Activated CD8-positive, alpha-beta memory T cell treated with anti-CD3 and anti-CD28 coated beads, Interleukin-2, amount 10 ng/mL, durations not matched to agents 7 days and 5 days (primary cell): ENCODE measurements at regions not wholly inside any gene's neighbourhood (a gene's known extent, or its start where the extent isn't known, plus 50 kb on each side); places are given as distances from the start of the nearest gene placed in this dataset.

Experiments used
- ATAC-seq: fragments of 150-1000 bp; cut with Tn5 transposase; one replicate; pipeline ENCODE4 v1.10.0; 2021; ENCODE audit warnings: moderate library complexity
- CTCF ChIA-PET: fragments of 350-600 bp; sonication (Branson Sonifier 250); formaldehyde crosslinking; loops from one replicate; lab custom pipeline; 2021; ENCODE audit warnings: antibody characterized with exemption; lab: Charles Lee
- DNase-seq: peaks from one replicate; pipeline ENCODE4 v3.0.0-alpha.2; 2020
- H3K27ac Mint-ChIP-seq: one replicate; pipeline ENCODE4 v1.8.0; 2021; ENCODE audit warnings: mild to moderate bottlenecking, mixed read lengths
- H3K27me3 Mint-ChIP-seq: one replicate; pipeline ENCODE4 v1.8.0; 2021; ENCODE audit warnings: mixed read lengths
- H3K36me3 Mint-ChIP-seq: one replicate; pipeline ENCODE4 v1.8.0; 2021; ENCODE audit warnings: mild to moderate bottlenecking, mixed read lengths
- H3K4me1 Mint-ChIP-seq: one replicate; pipeline ENCODE4 v1.8.0; 2021; ENCODE audit warnings: mixed read lengths
- H3K4me3 Mint-ChIP-seq: one replicate; pipeline ENCODE4 v1.8.0; 2021; ENCODE audit warnings: mild to moderate bottlenecking, moderate library complexity, mixed read lengths
- H3K9me3 Mint-ChIP-seq: one replicate; pipeline ENCODE4 v1.8.0; 2022; ENCODE audit warnings: low read depth, mixed read lengths

- CTCF ChIA-PET, result no interaction called here
- no peaks in the 10 kb centered on the region for H3K36me3 Mint-ChIP-seq
- DNase-seq (no peak), ATAC-seq (no peak)
- H3K4me1 Mint-ChIP-seq, result no peaks in the 10 kb centered on the region
- no peak overlapping the region for H3K27ac Mint-ChIP-seq
- no peaks in the 10 kb centered on the region for H3K27me3 Mint-ChIP-seq
- no peak overlapping the region for H3K4me3 Mint-ChIP-seq
- H3K9me3 Mint-ChIP-seq, result peaks cover 8% of the 10 kb centered on the region
Measured at GRCh38 chr6:84501315-84501714, 263.1 kb downstream of the TBX18 start.

DNA sequence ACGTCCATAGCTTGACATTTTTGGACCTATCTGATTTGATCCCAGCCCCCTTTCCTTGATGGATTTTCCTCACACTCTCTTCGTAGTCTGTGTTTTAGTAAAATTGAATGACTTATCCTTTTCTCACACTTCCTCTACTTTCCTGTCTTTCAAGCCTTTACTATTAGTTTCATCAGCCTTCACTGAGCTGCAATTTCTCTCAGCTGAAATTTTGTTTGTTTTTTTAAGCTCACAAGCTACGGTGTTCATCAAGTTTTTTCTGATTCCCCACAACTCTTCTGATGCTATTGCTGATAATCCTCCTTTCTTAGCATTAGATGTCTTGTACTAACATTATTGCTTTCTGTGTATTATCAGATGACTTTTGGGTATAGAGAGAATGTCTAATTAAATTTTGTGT lies 263.7 kb downstream of the TBX18 start:
- DNase-seq (no peak), ATAC-seq (no peak)
- Mint-ChIP-seq H3K4me1 (no peaks in the 10 kb centered on the region), H3K27ac (no peak overlapping the region), H3K4me3 (no peak overlapping the region), H3K9me3 (peaks cover 7% of the 10 kb centered on the region), H3K27me3 (no peaks in the 10 kb centered on the region), H3K36me3 (no peaks in the 10 kb centered on the region)
- CTCF ChIA-PET, result no interaction called here

GRCh38 chr6:84498905-84499304 lies 265.5 kb downstream of the TBX18 start:
- H3K4me1 Mint-ChIP-seq, result no peaks in the 10 kb centered on the region
- H3K36me3 Mint-ChIP-seq, result no peaks in the 10 kb centered on the region
- H3K27me3 Mint-ChIP-seq, result no peaks in the 10 kb centered on the region
- CTCF ChIA-PET, result no interaction called here
- H3K4me3 Mint-ChIP-seq, result no peak overlapping the region
- no peak overlapping the region for H3K27ac Mint-ChIP-seq
- peaks cover 7% of the 10 kb centered on the region for H3K9me3 Mint-ChIP-seq
- no peak for DNase-seq
- ATAC-seq, result no peak

DNA sequence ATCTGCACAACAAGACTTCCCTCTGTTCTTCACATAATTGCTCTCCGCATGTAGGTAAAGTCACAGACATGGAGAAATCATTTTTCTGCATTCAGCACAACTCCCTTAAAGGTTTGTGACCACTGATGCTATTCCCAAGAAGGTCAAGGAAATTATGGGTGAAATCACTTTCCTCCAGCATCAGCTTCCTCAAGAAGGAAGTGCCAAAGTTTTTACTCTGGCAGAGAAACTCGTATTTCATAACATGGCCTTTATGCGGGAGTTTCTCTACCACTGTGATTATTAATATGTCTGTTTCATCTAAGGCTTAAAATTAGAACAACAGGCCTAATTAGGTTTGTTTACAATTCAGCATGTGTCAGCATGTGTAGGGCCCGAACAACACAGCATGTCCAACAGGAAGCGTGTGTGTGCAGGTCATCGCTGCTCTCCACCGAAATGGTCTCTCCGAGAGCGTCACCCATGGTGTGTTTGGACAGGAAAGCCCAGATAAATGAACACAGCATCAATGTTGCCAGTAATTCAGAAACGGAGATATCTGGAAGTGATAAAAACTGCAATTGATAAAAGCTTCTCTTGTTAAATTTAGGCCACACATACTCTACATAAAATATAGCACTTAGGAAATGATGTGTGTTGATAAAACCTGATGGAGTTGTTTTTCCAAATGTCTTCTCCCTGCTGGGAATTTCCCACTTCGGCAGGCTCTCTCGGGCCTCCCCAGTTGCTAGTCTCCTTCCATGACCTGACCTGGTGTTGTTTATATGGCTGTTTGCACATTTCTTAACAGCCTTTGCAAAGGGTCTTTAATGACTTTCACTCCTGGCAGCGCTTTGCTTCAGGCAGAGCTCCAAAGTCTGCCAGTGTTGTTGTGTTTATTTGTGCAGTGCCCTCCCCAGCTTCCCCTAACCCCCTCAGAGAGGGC lies 265.1 kb upstream of the CEP162 start:
- CTCF ChIA-PET, result no interaction called here
- no peak overlapping the region for H3K4me3 Mint-ChIP-seq
- ATAC-seq (no peak), DNase-seq (no peak)
- no peaks in the 10 kb centered on the region for H3K4me1 Mint-ChIP-seq
- no peaks in the 10 kb centered on the region for H3K36me3 Mint-ChIP-seq
- H3K9me3 Mint-ChIP-seq, result no peaks in the 10 kb centered on the region
- H3K27ac Mint-ChIP-seq, result no peak overlapping the region
- no peaks in the 10 kb centered on the region for H3K27me3 Mint-ChIP-seq

- H3K9me3 Mint-ChIP-seq, result peaks cover 2% of the 10 kb centered on the region
- no peaks in the 10 kb centered on the region for H3K36me3 Mint-ChIP-seq
- CTCF ChIA-PET, result no interaction called here
- no peak overlapping the region for H3K4me3 Mint-ChIP-seq
- no peak overlapping the region for H3K27ac Mint-ChIP-seq
- DNase-seq, result no peak
- ATAC-seq, result no peak
- no peaks in the 10 kb centered on the region for H3K27me3 Mint-ChIP-seq
- H3K4me1 Mint-ChIP-seq, result no peaks in the 10 kb centered on the region
Measured at GRCh38 chr6:84489598-84489997, 262.2 kb upstream of the CEP162 start.

GRCh38 chr6:84486526-84486925 lies 259.1 kb upstream of the CEP162 start:
- CTCF ChIA-PET, result no interaction called here
- Mint-ChIP-seq H3K27me3 (no peaks in the 10 kb centered on the region), H3K9me3 (peaks cover 2% of the 10 kb centered on the region), H3K4me1 (no peaks in the 10 kb centered on the region), H3K4me3 (no peak overlapping the region), H3K36me3 (no peaks in the 10 kb centered on the region), H3K27ac (no peak overlapping the region)
- ATAC-seq, result no peak
- no peak for DNase-seq

- no peak for DNase-seq
- H3K27ac Mint-ChIP-seq, result no peak overlapping the region
- no peak overlapping the region for H3K4me3 Mint-ChIP-seq
- no peaks in the 10 kb centered on the region for H3K9me3 Mint-ChIP-seq
- ATAC-seq, result no peak
- no peaks in the 10 kb centered on the region for H3K36me3 Mint-ChIP-seq
- no peaks in the 10 kb centered on the region for H3K27me3 Mint-ChIP-seq
- CTCF ChIA-PET, result no interaction called here
- no peaks in the 10 kb centered on the region for H3K4me1 Mint-ChIP-seq
Measured at GRCh38 chr6:84469144-84469543, 241.7 kb upstream of the CEP162 start.

- Mint-ChIP-seq H3K9me3 (peaks cover 3% of the 10 kb centered on the region), H3K27ac (no peak overlapping the region), H3K4me1 (no peaks in the 10 kb centered on the region), H3K4me3 (no peak overlapping the region), H3K27me3 (no peaks in the 10 kb centered on the region), H3K36me3 (no peaks in the 10 kb centered on the region)
- no peak for ATAC-seq
- CTCF ChIA-PET, result no interaction called here
- DNase-seq, result no peak
Measured at GRCh38 chr6:84467296-84467695, 239.9 kb upstream of the CEP162 start.

DNA sequence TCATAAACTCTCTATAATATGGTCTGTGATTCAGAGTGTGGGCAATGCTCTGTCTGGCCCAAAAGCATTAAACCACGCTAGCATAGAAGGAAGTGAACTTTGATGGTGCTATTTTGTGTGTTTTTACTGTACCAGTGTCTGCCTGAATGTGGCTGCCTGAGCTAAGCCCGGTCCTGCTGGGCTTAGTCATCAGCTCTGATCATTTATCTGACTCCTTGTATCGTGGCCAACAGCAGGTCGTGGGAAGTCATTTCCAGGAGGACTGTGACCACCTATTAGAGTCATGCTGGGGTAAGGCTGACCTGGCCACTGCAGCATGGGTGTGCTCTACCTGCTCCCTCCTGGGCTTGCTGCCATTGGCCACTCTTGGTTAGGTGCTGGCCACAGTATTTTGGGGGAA lies 239.1 kb upstream of the CEP162 start:
- Mint-ChIP-seq H3K36me3 (no peaks in the 10 kb centered on the region), H3K4me3 (no peak overlapping the region), H3K27me3 (no peaks in the 10 kb centered on the region), H3K9me3 (peaks cover 3% of the 10 kb centered on the region), H3K4me1 (no peaks in the 10 kb centered on the region), H3K27ac (no peak overlapping the region)
- DNase-seq, result no peak
- ATAC-seq, result no peak
- CTCF ChIA-PET, result interaction anchor here (0.7 kb wide), 1 partner anchor 889 kb away, joined by 3 read pairs; no protein-coding TSS in a partner anchor

DNA sequence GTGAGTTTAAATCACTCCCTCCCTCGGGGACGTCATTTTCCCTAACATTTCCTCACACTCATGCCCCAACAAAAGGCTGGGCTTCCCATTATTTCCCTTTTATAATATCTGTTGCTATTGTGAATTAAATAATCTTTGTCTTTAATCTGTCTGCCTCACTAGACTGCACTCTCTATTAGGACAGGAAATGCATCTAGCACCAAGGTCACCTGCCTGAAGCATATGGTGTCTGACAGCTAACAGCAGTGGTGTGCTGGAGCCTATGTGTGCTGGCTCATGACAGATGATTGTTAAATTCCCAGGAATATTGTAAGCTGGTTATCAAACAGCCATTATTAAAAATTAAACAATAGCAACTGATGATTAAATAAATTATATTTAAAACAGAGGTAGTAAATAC lies 237.0 kb upstream of the CEP162 start:
- Mint-ChIP-seq H3K4me1 (no peaks in the 10 kb centered on the region), H3K4me3 (no peak overlapping the region), H3K36me3 (no peaks in the 10 kb centered on the region), H3K9me3 (peaks cover 3% of the 10 kb centered on the region), H3K27ac (no peak overlapping the region), H3K27me3 (no peaks in the 10 kb centered on the region)
- ATAC-seq (no peak), DNase-seq (no peak)
- CTCF ChIA-PET, result no interaction called here

GRCh38 chr6:84462698-84463097 lies 235.3 kb upstream of the CEP162 start:
- no peak for ATAC-seq

GRCh38 chr6:84461461-84461860 lies 234.0 kb upstream of the CEP162 start:
- no peak for ATAC-seq
- H3K36me3 Mint-ChIP-seq, result no peaks in the 10 kb centered on the region
- no peaks in the 10 kb centered on the region for H3K27me3 Mint-ChIP-seq
- no peaks in the 10 kb centered on the region for H3K4me1 Mint-ChIP-seq
- DNase-seq, result no peak
- CTCF ChIA-PET, result no interaction called here
- no peak overlapping the region for H3K4me3 Mint-ChIP-seq
- H3K9me3 Mint-ChIP-seq, result peaks cover 3% of the 10 kb centered on the region
- no peak overlapping the region for H3K27ac Mint-ChIP-seq

More at GRCh38 chr6:84462698-84463097, 235.3 kb upstream of the CEP162 start:
- Mint-ChIP-seq H3K36me3 (no peaks in the 10 kb centered on the region), H3K27ac (no peak overlapping the region), H3K9me3 (peaks cover 3% of the 10 kb centered on the region), H3K4me1 (no peaks in the 10 kb centered on the region), H3K4me3 (no peak overlapping the region), H3K27me3 (no peaks in the 10 kb centered on the region)
- DNase-seq, result no peak
- CTCF ChIA-PET, result no interaction called here

GRCh38 chr6:84460491-84460890 lies 233.0 kb upstream of the CEP162 start:
- DNase-seq, result no peak
- ATAC-seq, result no peak
- CTCF ChIA-PET, result no interaction called here
- Mint-ChIP-seq H3K4me1 (no peaks in the 10 kb centered on the region), H3K9me3 (peaks cover 3% of the 10 kb centered on the region), H3K36me3 (no peaks in the 10 kb centered on the region), H3K27me3 (no peaks in the 10 kb centered on the region), H3K4me3 (no peak overlapping the region), H3K27ac (no peak overlapping the region)

DNA sequence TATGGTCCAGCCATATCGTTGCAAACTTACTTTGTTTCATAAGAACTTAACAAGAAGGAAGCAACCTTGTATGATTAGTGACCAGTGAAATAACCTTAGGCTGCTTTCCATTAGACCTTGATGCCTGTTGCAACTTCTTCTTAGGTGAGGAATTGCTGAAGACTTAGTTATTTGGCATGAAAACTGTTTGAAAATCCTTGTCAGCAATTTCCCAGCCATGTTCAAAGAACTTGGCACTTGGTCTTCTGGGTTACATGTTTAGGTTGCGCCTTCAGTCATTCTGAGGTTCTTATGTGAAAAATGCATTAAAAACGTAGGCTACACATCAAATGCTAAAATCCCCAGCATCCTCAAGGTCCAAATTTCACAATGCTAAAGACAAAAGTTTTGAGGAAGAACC lies 232.0 kb upstream of the CEP162 start:
- CTCF ChIA-PET, result no interaction called here

More for the DNA sequence above, 232.0 kb upstream of the CEP162 start:
- no peak overlapping the region for H3K27ac Mint-ChIP-seq
- DNase-seq (no peak), ATAC-seq (no peak)
- no peaks in the 10 kb centered on the region for H3K36me3 Mint-ChIP-seq
- H3K27me3 Mint-ChIP-seq, result no peaks in the 10 kb centered on the region
- peaks cover 3% of the 10 kb centered on the region for H3K9me3 Mint-ChIP-seq
- no peak overlapping the region for H3K4me3 Mint-ChIP-seq
- H3K4me1 Mint-ChIP-seq, result no peaks in the 10 kb centered on the region
